Kidney (tissue), 13 donors: ENCODE measurements at regions not wholly inside any gene's neighbourhood (a gene's known extent, or its start where the extent isn't known, plus 50 kb on each side); places are given as distances from the start of the nearest gene placed in this dataset.

Experiments used
- DNase-seq, 5 donors: peaks; one replicate each; pipeline ENCODE4 v3.0.0-alpha.2; 2013 to 2020
- FAIRE-seq: peaks from 2 replicates; lab custom pipeline; 2012; peaks lifted over from hg19 to GRCh38; lab: Jason Lieb, UNC
- H3K27ac ChIP-seq, 2 donors: one replicate each; pipeline ENCODE4 v1.7.0; 2013; ENCODE audit warnings: low read depth in 2 of 2, low read length in 2 of 2, inconsistent platforms in 1 of 2
- H3K27me3 ChIP-seq: one replicate; pipeline ENCODE4 v1.7.1; 2013; ENCODE audit warnings: low read length, inconsistent platforms; ENCODE audit not compliant: control insufficient read depth, insufficient read depth
- H3K36me3 ChIP-seq, 3 donors: one replicate each; pipeline versions ENCODE4 v1.7.0 to v1.7.1; 2013; ENCODE audit warnings: low read length in 3 of 3, control low read depth in 1 of 3, inconsistent platforms in 1 of 3; ENCODE audit not compliant: insufficient read depth in 3 of 3, control insufficient read depth in 2 of 3
- H3K4me1 ChIP-seq, 3 donors: one replicate each; pipeline versions ENCODE4 v1.7.0 to v1.7.1; 2013; ENCODE audit warnings: low read length in 3 of 3, inconsistent platforms in 1 of 3, low read depth in 1 of 3; ENCODE audit not compliant: control insufficient read depth in 2 of 3, insufficient read depth in 2 of 3
- H3K4me3 ChIP-seq, 3 donors: one replicate each; pipeline versions ENCODE4 v1.7.0 to v1.8.1; 2013; ENCODE audit warnings: low read length in 3 of 3, control low read depth in 1 of 3, inconsistent platforms in 1 of 3
- H3K9ac ChIP-seq, 3 donors: one replicate each; pipeline versions ENCODE4 v1.7.0 to v1.7.1; 2013; ENCODE audit warnings: low read length in 3 of 3, control low read depth in 1 of 3, inconsistent platforms in 1 of 3
- H3K9me3 ChIP-seq, 3 donors: one replicate each; pipeline versions ENCODE4 v1.7.0 to v1.7.1; 2013; ENCODE audit warnings: low read length in 3 of 3, control low read depth in 1 of 3, inconsistent platforms in 1 of 3; ENCODE audit not compliant: control insufficient read depth in 2 of 3, insufficient read depth in 1 of 3
- intact Hi-C: fragments of 100-400 bp; cut with DNase I; formaldehyde crosslinking; loops from one replicate; pipeline ENCODE4 v1.11.1; 2022
- TF ChIP-seq, protein P1 (sequence below): IDR thresholded peaks from 3 replicates; pipeline ENCODE4 v1.5.1; 2012; ENCODE audit warnings: mild to moderate bottlenecking, moderate library complexity, borderline replicate concordance; ENCODE audit not compliant: insufficient read depth; ENCODE audit errors: extremely low read depth
- donor health status: control.
- donor health status: control.
- donor health status: control.
- donor health status: control.
- donor health status: control.
- donor health status: DM: yes; HTN: yes; CAD: no.
- donor health status: Normal renal cell carcinoma (clear cell type).

DNA sequence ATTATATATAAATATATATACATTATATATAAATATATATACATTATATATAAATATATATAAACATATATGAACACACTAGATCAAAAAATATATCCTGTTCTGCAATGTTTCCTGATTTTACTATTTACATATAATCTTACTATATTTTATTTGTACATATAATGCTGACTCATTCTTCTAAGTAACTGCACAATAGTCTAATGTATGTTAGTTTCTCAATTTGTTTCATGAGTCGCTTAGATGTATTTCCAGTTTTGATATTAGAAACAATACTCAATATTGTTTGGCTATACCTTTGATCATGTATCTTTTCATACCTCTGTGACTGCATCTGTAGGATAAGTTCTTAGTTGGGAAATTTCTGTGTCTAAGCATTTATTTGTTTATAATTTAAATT lies 669.9 kb upstream of the CCDC54 start:
- Histone ChIP-seq H3K27me3 (no peaks in the 10 kb centered on the region), H3K9me3 (no peaks in the 10 kb centered on the region), H3K4me3 (no peak overlapping the region), H3K27ac (no peak overlapping the region), H3K36me3 (no peaks in the 10 kb centered on the region), H3K9ac (no peak overlapping the region), H3K4me1 (no peaks in the 10 kb centered on the region)
- intact Hi-C loops, result no loop called here
- no peak for FAIRE-seq
- DNase-seq, result no peak
- TF ChIP-seq, protein P1, sequence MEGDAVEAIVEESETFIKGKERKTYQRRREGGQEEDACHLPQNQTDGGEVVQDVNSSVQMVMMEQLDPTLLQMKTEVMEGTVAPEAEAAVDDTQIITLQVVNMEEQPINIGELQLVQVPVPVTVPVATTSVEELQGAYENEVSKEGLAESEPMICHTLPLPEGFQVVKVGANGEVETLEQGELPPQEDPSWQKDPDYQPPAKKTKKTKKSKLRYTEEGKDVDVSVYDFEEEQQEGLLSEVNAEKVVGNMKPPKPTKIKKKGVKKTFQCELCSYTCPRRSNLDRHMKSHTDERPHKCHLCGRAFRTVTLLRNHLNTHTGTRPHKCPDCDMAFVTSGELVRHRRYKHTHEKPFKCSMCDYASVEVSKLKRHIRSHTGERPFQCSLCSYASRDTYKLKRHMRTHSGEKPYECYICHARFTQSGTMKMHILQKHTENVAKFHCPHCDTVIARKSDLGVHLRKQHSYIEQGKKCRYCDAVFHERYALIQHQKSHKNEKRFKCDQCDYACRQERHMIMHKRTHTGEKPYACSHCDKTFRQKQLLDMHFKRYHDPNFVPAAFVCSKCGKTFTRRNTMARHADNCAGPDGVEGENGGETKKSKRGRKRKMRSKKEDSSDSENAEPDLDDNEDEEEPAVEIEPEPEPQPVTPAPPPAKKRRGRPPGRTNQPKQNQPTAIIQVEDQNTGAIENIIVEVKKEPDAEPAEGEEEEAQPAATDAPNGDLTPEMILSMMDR, result no peak

DNA sequence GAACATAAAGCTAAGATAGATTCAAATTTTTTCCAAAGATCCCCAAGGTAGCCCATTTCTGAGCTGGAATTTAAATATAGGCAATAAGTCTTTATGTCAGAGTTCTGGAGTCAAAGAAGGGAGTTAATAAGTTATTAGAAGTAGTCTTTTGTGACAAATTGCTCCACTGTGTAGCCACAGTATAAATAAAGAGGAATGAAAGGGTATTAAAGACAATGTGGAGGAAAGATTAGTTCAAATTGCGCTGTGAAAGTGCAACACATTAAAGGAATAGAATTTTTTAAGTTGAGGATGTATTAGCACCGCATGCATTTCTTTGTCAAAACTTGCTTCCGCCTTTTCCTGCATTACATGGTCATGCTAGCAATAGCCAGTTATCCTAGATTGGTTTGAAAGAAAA lies 666.6 kb upstream of the CCDC54 start:
- no peak for FAIRE-seq
- no peak for DNase-seq
- no peaks in the 10 kb centered on the region for H3K9me3 ChIP-seq
- no peak overlapping the region for H3K9ac ChIP-seq
- H3K27me3 ChIP-seq, result no peaks in the 10 kb centered on the region
- TF ChIP-seq, protein P1, result no peak
- H3K27ac ChIP-seq, result no peak overlapping the region
- no peaks in the 10 kb centered on the region for H3K36me3 ChIP-seq
- H3K4me3 ChIP-seq, result no peak overlapping the region
- H3K4me1 ChIP-seq, result no peaks in the 10 kb centered on the region
- intact Hi-C loops, result no loop called here

DNA sequence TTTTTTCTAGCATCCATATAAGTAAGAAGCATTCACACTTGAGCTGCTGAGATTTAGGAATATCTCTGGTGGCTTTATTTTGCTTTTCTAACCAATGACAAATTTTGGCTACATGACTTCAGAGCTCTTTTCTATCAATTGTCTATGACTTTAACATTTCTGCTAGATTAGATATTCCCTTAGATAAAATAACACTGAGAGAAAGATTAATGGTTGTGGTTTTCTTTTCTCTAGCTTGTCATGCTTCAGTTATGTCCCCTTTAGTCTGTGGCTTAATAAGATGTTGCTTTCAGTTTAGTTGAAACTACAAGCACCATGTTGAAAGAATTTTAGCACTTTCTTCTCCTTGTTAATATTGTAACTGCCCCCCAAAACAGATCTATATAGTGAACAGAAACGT lies 665.6 kb upstream of the CCDC54 start:
- FAIRE-seq (no peak), DNase-seq (no peak)
- intact Hi-C loops, result no loop called here
- no peaks in the 10 kb centered on the region for H3K9me3 ChIP-seq
- no peak overlapping the region for H3K27ac ChIP-seq
- H3K36me3 ChIP-seq, result no peaks in the 10 kb centered on the region
- H3K4me1 ChIP-seq, result no peaks in the 10 kb centered on the region
- H3K4me3 ChIP-seq, result no peak overlapping the region
- TF ChIP-seq, protein P1, result no peak
- no peak overlapping the region for H3K9ac ChIP-seq
- no peaks in the 10 kb centered on the region for H3K27me3 ChIP-seq

DNA sequence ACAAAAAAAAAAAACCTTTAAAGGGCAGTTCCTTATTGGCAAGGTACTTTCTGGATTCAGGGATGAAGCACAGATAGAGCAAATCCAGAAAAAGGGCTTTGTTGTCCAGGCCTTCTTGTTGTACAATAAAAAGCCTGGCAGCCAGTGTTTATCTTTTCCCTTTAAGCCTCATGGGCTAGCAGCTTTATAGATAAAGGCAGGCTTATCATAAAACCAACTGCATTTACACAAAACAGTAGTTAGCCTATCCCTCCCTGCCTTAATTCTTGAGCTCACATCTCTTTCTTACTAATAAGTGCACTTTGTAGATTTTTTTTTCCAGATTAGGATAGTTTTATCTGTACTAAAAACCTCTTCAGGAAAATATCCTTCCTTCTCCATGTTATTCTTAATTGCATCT lies 662.8 kb upstream of the CCDC54 start:
- FAIRE-seq (no peak), DNase-seq (no peak)
- H3K4me3 ChIP-seq, result no peak overlapping the region
- no peaks in the 10 kb centered on the region for H3K27me3 ChIP-seq
- TF ChIP-seq, protein P1, result no peak
- H3K9ac ChIP-seq, result no peak overlapping the region
- no peaks in the 10 kb centered on the region for H3K4me1 ChIP-seq
- H3K36me3 ChIP-seq, result no peaks in the 10 kb centered on the region
- intact Hi-C loops, result no loop called here
- H3K27ac ChIP-seq, result no peak overlapping the region
- no peaks in the 10 kb centered on the region for H3K9me3 ChIP-seq
